ENCODE measurements at regions not wholly inside any gene's neighbourhood (a gene's known extent, or its start where the extent isn't known, plus 50 kb on each side); places are given as distances from the start of the nearest gene placed in this dataset.
"Not testable (repeated sequence)": the region's sequence is repeated elsewhere in the genome, so short reads cannot be mapped to it uniquely, and the experiment has no call there.

DNA sequence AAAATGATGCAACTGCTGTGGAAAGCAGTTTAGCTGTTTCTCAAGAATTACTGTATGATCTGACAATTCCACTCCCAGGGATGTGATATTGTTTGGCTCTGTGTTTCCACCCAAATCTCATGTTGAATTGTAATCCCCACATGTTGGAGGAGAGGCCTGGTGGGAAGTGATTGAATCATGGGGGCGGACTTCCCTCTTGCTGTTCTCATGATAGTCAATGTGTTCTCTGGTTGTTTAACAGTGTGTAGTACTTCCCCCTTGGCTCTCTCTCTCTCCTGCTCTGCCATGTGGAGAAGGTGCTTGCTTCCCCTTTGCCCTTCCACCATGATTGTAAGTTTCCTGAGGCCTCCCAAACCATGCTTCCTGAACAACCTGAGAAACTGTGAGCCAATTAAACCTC, 93.4 kb upstream of the CPM start:
- intact Hi-C loops (cut with DNase I): no loop called here
- no peak for DNase-seq (ENCODE audit: low spot score)

DNA sequence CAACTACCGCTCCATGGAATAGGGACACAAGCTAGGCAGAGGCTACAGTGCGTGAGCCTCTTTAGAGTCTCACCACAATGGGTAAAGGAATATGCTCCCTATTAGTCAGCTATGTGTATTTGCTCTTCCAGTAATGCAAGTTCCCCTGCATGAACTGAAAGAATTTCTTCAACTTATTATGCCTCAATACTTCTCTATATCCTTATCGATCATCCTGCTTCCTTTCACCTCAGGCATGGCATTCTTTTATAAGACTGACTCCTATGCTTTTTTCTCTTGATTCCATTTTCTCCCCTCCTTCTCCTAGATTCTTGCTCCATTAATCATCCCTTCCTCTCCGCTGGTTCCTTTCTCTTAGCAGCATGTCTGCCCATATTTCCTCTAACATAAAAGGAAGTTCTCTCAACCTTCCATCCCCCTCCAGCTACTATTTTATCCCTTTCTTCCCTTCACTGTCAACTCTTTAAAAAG, 94.5 kb upstream of the CPM start:
- intact Hi-C loops (cut with DNase I): no loop called here
- DNase-seq (ENCODE audit: low spot score): no peak

DNA sequence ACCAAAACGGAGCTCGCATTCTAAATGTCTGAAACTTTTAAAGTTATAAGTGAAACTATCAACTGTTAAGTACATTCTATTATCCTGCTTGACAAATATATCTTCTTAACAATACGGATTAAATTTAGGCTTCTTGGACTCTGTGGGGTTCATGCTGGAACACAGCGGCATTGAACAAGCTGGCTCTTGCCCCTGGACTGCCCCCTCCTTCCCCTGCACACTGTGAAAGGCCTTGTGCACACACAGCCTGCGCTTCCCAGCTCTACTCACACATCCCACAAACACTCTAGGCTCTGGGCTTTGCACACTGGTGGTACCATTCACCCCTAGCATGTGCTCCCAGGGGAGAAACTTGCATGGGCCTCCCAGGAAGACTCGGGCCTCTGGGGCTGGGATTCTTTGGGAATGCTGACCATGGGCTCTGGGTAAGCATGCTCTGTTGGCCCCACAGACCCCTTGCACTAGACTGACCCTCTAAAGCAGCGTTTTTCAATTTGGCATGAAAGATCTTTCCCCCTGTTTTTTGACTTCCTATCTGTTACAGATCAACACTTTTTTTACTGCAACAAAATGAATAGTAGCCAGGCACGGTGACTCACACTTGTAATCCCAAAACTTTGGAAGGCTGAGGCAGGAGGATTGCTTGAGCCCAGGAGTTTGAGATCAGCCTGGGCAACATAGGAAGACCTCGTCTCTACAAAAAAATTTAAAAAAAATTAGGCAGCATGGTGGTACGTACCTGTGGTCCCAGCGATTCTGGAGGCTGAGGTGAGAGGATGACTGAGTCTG, 96.2 kb upstream of the CPM start:
- intact Hi-C loops (cut with DNase I): no loop called here
- no peak for DNase-seq (ENCODE audit: low spot score)

DNA sequence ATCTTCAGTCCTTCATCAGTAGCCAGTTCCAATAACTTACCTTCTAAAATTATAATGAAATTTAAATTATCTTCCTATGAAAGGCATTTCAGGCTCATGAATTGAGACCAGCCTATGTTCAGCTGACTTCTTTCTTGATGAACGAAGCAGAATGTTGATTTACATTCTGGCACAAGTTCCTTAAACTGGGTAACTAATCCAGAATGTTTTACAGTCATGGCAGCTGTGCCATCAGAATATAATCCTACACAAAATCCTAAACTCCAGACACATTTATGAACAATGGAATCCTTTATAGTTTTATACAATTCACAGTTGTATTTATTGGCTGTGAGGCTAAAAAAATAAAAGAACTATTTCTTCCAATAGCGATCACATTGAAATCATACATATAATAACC, 97.3 kb upstream of the CPM start:
- intact Hi-C loops (cut with DNase I): no loop called here
- DNase-seq (ENCODE audit: low spot score): no peak

DNA sequence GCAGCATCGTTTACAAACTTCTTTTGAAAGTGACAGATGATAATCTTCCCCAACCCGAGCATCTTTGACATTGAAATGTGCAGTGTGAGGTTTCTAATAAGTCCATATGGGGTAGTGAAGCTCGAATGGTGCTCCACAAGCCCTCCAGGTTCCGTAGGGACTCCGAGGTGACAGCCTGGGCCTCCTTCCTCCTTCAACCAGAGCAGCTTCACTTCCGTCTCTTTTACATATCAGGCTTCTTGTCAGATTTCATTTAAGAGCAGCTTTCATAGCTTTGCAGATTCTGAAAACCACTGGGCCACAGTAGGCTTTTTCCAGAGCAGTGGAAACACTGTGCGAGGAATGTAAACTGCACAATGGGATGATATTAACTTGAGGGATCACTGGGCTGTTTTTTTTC, 103.6 kb upstream of the CPM start:
- intact Hi-C loops (cut with DNase I): no loop called here
- DNase-seq (ENCODE audit: low spot score): no peak

DNA sequence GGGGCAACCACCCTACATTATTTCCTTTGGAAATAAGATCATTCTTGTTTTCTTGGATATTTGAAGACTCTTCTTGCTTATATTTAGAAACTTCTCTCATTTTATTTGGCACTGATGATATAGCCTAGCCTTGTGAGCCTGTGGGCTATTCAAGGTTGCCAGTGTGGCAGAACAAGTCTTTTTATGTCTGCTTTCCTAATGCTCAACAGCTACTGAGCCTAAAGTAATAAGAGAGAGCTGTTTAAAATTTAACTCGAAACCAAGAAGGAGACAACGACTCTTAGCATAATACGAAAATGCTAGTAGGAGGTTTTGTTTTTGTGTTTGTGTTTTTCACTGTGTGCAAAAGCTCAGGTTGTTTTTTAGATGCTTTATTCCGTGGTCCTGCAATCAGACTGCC, 104.0 kb upstream of the CPM start:
- intact Hi-C loops (cut with DNase I): no loop called here
- no peak for DNase-seq (ENCODE audit: low spot score)

DNA sequence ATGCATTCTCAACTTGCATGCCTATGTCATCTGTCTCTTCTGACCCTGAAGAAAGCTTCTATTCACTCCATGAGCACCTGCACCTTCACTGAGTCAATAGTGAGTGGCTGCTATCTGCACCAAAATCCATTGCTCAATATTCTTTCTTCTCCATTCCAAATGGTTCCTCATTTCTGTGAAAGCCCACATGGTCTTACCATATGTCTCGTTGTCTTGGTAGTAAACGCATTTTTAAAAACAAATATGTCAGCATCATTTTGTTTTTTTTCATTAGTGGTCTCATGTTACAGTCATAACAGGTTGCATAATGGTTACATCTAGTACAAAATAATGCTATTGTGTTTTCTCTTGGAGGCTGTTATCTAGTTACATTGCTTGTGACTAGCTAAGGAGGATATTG, 106.9 kb upstream of the CPM start:
- no peak for DNase-seq (ENCODE audit: low spot score)
- intact Hi-C loops (cut with DNase I): no loop called here

DNA sequence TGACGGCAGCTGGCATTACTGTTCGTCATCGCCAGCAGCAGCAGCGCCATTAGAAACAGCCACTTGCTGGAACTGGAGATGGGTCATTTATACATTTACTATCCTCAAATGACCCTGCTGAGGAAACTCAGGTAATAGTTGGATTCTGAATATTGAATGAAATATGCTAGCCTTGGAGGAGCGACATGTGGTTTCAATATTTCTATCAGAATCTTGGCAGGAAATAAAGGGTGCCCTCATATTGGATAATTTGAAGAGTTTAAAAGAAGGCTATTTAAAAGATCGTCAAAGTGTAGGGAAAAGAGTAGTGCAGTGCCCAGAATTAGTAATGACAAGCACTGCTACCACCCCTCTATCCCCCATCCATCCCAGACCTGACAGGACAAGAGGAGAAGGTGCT, 109.6 kb upstream of the CPM start:
- intact Hi-C loops (cut with DNase I): no loop called here
- no peak for DNase-seq (ENCODE audit: low spot score)

DNA sequence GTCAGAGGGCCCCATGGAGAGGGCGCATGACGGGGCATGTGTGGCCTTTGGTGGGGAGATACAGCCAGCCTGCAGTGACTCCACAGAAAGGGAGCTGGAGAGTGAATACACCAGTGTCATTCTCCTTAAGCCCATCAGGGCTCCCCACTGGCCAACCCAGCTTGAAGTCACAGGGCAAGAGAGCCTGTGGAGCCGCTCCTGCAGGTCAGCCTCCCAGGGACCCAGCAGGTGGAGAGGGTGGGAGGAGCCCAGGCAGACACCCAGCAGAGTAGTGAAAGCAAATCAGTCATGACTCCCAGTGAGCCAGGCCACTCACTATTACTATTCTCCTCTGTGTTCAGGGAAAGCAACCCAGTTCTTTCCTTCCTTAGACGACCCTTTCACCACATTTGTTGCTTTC, 110.0 kb upstream of the CPM start:
- no peak for DNase-seq (ENCODE audit: low spot score)
- intact Hi-C loops (cut with DNase I): no loop called here

DNA sequence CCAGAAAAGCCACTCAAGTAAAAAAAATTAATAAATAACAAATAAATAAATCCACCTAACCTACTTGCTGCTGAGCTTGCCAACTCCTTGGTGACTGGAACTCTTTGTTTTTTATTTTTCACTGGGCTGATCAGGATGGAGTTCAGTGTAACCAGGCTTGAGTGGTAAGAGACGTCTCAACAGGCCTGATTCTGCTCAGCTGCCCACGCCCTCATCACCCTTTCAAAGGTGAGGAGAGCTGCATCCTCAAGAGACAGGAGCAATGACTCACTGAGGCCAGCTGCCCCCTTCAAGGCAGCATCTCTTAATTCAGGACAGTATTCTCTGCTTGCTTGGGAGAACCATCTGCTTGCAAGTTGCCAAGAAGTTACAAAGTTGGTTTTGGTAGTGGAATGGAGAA, 111.9 kb upstream of the CPM start:
- intact Hi-C loops (cut with DNase I): no loop called here
- DNase-seq (ENCODE audit: low spot score): no peak

DNA sequence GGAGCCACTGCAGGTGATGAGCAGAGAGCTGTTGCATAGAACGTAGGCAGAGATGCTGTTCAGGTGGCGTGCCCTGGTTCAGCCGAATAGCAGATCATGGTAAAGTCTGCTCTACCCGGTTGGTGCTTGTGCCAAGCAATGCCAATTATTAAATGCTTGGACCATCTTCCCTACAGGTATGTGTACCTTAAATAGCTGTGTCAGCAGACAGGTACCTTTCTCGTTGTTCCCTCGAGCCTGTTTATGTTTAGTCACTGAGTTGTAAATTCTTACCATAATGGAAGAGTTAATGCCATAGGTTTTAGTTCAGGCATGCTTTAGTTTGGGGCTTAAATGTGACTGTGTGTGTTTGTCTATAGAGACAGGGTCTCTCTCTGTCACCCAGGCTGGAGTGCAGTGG, 112.5 kb upstream of the CPM start:
- intact Hi-C loops (cut with DNase I): no loop called here
- DNase-seq (ENCODE audit: low spot score): no peak

DNA sequence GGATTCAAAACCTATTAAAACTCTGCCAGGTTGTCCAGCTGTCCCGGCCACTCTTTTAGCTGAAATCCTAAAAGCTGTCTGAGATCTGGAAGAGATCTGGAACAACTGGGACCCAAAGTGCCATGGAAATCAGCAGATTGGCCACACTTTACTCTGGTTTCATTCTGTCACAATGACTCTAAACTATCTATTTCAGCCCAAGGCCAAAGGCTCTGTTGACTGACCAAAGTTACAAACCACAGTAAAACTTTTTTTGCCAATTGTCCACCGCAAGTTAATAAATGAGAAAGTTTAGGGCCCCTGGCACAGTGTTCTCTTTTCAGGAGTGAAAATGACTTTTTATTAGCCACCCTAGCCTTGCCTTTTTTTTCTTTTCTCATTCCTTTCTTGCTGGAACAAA, 113.4 kb upstream of the CPM start:
- no peak for DNase-seq (ENCODE audit: low spot score)
- intact Hi-C loops (cut with DNase I): no loop called here

DNA sequence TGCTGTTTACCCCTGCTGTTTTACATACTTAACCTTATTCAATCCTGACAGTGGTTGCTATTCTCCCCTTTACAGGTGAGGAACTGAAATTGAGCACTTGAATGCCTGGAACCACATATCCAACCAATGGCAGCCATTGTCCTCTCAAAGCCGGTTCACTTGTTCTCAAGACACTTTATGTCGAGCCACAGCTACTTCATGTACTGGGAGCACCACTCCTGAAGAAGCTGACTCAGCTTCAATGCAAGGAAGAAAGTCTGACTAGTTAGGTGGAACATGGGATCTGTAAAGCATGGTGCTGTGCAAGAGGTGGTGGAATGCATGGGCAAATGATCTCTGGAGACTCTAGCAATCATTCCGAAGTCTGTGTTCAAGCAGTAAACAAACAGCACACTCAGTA, 113.9 kb upstream of the CPM start:
- intact Hi-C loops (cut with DNase I): no loop called here

DNA sequence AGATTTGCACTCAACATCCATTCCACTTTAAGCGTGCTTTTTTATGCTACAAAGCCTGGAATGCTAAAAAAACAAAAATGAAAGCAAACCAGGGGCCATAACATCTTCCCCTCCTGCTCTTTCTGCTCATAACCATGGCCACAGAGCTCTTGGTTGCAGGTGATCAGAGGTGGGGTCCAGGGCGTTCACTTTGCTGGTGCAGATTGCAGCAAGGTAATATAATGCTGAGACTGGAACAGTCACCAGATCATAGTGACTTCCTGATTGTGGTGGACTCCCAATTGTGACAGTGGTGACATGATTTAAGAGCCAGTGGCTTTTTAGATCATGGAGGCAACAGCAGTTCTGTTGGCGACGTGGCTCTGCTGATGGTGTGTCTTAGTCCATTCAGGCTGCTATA, 115.0 kb upstream of the CPM start:
- DNase-seq (ENCODE audit: low spot score): no peak
- intact Hi-C loops (cut with DNase I): no loop called here

More for the DNA sequence above, 113.9 kb upstream of the CPM start:
- DNase-seq (ENCODE audit: low spot score): no peak

DNA sequence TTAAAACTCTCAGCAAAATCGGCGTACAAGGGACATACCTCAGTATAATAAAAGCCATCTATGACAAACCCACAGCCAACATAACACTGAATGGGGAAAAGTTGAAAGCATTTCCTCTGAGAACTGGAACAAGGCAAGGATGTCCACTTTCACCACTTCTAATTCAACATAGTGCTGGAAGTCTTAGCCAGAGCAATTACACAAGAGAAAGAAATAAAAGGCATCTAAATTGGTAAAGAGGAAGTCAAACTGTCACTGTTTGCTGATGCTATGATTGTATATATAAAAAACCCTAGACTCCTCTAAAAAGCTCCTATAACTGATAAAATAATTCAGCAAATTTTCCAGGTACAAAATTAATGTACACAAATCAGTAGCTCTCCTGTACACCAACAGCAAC, 116.9 kb upstream of the CPM start:
- DNase-seq (ENCODE audit: low spot score); intact Hi-C loops (cut with DNase I): not testable (repeated sequence)

DNA sequence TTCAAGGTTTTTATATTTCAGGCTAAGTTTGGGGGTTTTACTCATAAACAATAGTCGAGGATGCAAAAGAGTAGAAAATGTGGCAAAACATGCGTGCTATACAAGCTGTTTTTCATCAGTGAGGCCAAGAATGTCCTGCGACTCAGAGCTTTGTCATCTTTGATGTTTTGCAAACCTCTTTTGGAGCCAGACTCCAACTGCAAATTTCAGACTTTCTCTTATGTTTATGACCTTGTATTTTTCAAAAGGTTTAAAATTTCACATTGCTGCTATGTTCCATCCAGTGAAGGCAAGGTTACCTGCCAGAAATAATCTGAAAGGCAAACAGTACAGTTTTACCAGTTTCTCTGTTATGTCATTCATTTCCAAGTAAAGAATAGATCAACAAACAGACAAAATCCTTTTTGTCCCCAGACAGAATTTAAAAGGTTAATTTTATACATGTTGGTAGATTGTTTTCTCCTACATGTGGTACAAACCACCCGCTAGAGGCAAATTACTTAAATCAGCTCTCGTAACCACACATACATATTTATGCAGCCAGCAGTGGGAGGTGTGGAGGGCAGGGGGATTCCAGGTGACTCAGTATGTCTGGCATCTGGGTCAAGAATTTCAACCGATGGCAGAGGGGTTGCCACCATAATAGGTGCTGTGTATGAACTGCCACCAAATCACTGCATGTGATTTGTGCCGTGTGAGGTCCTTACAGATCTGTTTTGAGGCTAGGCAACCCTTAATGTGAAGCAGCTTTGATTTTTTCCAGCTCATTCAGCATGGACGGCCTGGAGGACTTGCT, 119.8 kb upstream of the CPM start:
- intact Hi-C loops (cut with DNase I): no loop called here
- DNase-seq (ENCODE audit: low spot score): no peak

DNA sequence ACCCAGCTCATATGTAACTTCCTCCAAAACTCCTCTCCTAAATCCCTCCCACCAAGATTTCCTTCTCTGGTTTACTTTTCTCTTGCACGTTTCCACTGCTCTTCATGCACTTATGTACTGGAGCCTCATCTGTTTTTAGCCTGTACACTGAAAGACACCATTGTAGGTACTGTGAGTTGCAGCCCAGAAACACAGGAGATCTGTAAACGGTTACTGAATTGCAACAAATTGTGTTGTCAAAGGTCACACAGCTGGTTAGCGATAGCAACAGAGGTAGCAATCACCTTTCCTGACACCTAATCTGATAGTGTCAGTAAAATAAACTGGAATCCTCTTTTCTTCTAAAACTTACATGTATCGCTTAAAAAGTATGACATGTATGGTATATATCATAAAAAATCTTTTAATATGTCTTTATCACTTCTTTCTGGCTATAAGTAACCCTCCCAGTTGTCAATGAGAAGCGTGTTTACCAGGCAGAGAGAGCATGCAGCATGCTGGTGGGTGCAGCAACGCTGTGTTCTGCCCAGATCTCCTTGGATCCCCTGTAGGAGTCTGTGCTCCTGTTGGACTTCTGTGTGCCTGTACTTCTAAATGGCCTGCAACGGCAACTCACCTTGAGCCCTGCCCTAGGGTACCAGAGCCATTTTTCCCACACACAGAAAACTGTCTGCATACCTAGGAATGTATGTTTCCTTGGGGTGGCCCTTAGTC, 121.5 kb upstream of the CPM start:
- DNase-seq (ENCODE audit: low spot score): no peak
- intact Hi-C loops (cut with DNase I): no loop called here

DNA sequence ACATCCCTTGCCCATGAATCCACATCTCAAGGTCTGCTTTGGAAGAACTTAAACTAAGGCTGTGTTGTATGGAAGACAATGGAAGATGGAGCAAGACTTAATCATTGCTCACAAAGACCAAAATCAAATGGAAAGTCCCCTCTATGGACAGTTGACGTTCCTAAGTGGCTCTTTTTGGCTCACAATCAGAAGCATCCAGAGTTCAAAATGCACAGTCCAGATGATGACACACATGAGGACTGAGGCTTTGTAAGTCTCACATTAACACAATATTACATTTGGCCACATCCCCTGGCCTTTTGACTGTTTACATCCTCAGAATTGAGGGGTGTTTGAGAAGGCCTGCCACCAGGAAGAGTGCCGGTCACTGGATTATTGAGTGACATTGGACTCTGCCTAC, 122.3 kb upstream of the CPM start:
- intact Hi-C loops (cut with DNase I): no loop called here
- no peak for DNase-seq (ENCODE audit: low spot score)

DNA sequence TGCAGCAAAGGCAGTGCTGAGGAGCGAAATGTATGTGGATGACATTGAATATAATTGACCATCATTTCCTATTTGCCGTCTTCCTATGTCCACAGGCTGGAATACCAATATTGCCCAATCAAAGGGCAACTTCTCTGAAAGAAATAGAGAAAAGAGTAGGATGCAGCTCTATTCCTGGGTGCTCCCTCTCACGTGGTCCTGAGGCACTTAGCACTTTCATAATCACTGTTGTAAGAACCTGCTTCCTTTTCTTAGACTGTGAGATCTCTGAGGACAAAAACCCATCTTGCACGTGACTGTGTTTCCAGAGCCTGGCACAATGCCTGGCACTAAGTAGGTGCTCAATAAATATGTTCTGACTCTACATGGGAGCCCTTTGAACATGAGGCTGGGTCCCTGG, 122.7 kb upstream of the CPM start:
- intact Hi-C loops (cut with DNase I): no loop called here

DNA sequence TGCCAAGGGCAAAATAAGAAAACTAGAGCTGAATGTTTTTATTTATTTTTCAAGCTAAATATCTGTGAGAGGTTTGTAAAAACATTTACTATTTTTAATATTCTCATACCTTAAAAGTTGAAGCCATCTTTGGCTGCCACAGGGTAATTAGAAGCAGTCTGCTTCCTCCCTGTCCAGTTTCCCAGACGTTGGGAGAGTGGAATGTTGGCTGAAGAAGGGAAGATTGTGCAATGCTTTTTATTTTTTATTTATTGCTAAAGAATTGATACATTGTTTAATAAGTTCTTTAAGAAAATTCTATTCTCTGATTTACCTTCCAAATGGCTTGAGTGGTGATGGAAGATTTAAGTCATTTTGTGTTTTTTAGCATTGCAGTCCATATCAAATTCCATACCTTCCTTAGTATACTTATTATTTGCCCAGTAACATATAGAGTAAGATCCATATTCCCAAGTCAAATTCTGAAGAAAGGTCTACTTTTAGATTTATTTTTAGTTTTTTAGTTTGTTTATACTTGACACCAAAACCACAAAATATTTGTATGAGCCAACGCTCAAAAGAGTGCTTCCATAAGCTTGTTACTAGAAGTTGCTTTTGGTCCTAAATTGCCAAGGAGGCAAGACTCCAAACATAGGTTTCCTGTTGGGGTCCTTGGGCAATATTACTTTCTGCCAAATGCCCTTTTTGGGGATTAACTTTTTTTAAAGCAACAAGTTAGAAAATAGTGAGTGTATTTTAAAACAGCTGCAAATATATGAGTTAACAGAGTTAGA, 124.0 kb upstream of the CPM start:
- no peak for DNase-seq (ENCODE audit: low spot score)
- intact Hi-C loops (cut with DNase I): no loop called here

More for the DNA sequence above, 122.7 kb upstream of the CPM start:
- no peak for DNase-seq (ENCODE audit: low spot score)
